ENCODE measurements at regions not wholly inside any gene's neighbourhood (a gene's known extent, or its start where the extent isn't known, plus 50 kb on each side); places are given as distances from the start of the nearest gene placed in this dataset.
"Not testable (repeated sequence)": the region's sequence is repeated elsewhere in the genome, so short reads cannot be mapped to it uniquely, and the experiment has no call there.

GRCh38 chr9:78712903-78713613, 416.1 kb downstream of the PSAT1 start:
- H3K4me1 ChIP-seq: no peaks in the 10 kb centered on the region
- no peaks in the 10 kb centered on the region for H3K36me3 ChIP-seq
- H3K4me3 ChIP-seq: no peak overlapping the region
- intact Hi-C loops (cut with DNase I; ENCODE audit: low total_unique reads): no loop called here
- no peak overlapping the region for H3K27ac ChIP-seq
- no peak for TF ChIP-seq POLR2A (IDR thresholded peaks at IDR 0.05)
- TF ChIP-seq, protein P1, sequence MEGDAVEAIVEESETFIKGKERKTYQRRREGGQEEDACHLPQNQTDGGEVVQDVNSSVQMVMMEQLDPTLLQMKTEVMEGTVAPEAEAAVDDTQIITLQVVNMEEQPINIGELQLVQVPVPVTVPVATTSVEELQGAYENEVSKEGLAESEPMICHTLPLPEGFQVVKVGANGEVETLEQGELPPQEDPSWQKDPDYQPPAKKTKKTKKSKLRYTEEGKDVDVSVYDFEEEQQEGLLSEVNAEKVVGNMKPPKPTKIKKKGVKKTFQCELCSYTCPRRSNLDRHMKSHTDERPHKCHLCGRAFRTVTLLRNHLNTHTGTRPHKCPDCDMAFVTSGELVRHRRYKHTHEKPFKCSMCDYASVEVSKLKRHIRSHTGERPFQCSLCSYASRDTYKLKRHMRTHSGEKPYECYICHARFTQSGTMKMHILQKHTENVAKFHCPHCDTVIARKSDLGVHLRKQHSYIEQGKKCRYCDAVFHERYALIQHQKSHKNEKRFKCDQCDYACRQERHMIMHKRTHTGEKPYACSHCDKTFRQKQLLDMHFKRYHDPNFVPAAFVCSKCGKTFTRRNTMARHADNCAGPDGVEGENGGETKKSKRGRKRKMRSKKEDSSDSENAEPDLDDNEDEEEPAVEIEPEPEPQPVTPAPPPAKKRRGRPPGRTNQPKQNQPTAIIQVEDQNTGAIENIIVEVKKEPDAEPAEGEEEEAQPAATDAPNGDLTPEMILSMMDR (IDR thresholded peaks at IDR 0.05): no peak
- no peaks in the 10 kb centered on the region for H3K9me3 ChIP-seq
- H3K27me3 ChIP-seq: no peaks in the 10 kb centered on the region
- no peak for DNase-seq

- intact Hi-C loops (cut with DNase I; ENCODE audit: low total_unique reads): no loop called here
- Histone ChIP-seq H3K4me3 (no peak overlapping the region), H3K9me3 (no peaks in the 10 kb centered on the region), H3K27me3 (no peaks in the 10 kb centered on the region), H3K36me3 (no peaks in the 10 kb centered on the region), H3K27ac (no peak overlapping the region), H3K4me1 (no peaks in the 10 kb centered on the region)
- DNase-seq: no peak
- TF ChIP-seq, protein P1 (IDR thresholded peaks at IDR 0.05): no peak
- no peak for TF ChIP-seq POLR2A (IDR thresholded peaks at IDR 0.05)
These were observed 416.9 kb downstream of the PSAT1 start for GRCh38 chr9:78713614-78714405.

- DNase-seq: no peak
These were observed 417.7 kb downstream of the PSAT1 start for GRCh38 chr9:78714576-78714975.

DNA sequence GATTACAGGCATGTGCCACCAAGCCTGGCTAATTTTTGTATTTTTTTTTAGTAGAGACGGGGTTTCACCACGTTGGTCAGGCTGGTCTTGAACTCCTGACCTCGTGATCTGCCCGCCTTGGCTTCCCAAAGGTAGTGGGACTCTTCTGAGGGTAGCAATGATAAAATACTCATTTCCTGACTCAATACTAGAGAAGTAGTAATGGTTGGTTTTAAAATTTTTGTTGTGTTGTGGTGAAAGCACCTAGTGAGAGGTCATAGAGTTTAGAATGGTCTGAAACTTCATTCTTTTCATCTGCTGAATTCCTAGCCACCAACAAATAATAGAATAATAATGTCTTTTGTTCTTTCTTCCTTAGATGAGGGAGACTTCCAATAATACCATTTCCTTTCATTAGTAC, 422.1 kb downstream of the PSAT1 start:
- intact Hi-C loops (cut with DNase I; ENCODE audit: low total_unique reads); H3K27me3 ChIP-seq; H3K4me3 ChIP-seq; H3K27ac ChIP-seq; H3K36me3 ChIP-seq; H3K9me3 ChIP-seq; DNase-seq; H3K4me1 ChIP-seq: not testable (repeated sequence)

More at GRCh38 chr9:78714576-78714975, 417.7 kb downstream of the PSAT1 start:
- H3K4me3 ChIP-seq: no peak overlapping the region
- TF ChIP-seq, protein P1 (IDR thresholded peaks at IDR 0.05): no peak
- no peak for TF ChIP-seq POLR2A (IDR thresholded peaks at IDR 0.05)
- no peaks in the 10 kb centered on the region for H3K36me3 ChIP-seq
- intact Hi-C loops (cut with DNase I; ENCODE audit: low total_unique reads): no loop called here
- no peaks in the 10 kb centered on the region for H3K27me3 ChIP-seq
- no peaks in the 10 kb centered on the region for H3K4me1 ChIP-seq
- H3K9me3 ChIP-seq: no peaks in the 10 kb centered on the region
- H3K27ac ChIP-seq: no peak overlapping the region

DNA sequence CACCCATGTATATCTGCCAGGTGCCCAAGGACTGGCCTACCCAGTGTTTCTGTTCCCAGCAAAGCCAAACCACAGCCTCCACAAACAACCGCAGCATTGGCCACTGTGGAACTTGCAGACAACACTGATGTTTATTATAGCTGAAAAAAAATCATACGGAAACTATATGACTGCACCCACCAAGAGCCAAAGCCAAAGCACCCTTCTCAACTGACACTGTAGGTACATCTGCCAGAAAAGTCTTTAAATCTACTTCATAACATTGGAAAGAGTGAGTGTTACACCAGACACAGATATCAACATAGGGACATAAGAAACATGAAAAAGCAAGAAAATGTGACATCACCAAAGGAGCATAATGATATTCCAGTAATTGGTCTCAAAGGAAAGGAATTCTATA, 428.0 kb downstream of the PSAT1 start:
- Histone ChIP-seq H3K4me3 (no peak overlapping the region), H3K27me3 (no peaks in the 10 kb centered on the region), H3K36me3 (no peaks in the 10 kb centered on the region), H3K9me3 (no peaks in the 10 kb centered on the region), H3K27ac (no peak overlapping the region), H3K4me1 (no peaks in the 10 kb centered on the region)
- TF ChIP-seq POLR2A (IDR thresholded peaks at IDR 0.05): no peak
- TF ChIP-seq, protein P1 (IDR thresholded peaks at IDR 0.05): no peak
- intact Hi-C loops (cut with DNase I; ENCODE audit: low total_unique reads): no loop called here
- DNase-seq: no peak

Measured in uterus (tissue), 3 donors.